Stimulated activated CD4-positive, alpha-beta T cell treated with anti-CD3 and anti-CD28 coated beads, Interleukin-4, amount 100 ng/mL, for 24 hours (primary cell): ENCODE measurements at regions not wholly inside any gene's neighbourhood (a gene's known extent, or its start where the extent isn't known, plus 50 kb on each side); places are given as distances from the start of the nearest gene placed in this dataset.

Source experiments
- DNase-seq: peaks from one replicate; pipeline ENCODE4 v3.0.0-alpha.2; 2020

DNA sequence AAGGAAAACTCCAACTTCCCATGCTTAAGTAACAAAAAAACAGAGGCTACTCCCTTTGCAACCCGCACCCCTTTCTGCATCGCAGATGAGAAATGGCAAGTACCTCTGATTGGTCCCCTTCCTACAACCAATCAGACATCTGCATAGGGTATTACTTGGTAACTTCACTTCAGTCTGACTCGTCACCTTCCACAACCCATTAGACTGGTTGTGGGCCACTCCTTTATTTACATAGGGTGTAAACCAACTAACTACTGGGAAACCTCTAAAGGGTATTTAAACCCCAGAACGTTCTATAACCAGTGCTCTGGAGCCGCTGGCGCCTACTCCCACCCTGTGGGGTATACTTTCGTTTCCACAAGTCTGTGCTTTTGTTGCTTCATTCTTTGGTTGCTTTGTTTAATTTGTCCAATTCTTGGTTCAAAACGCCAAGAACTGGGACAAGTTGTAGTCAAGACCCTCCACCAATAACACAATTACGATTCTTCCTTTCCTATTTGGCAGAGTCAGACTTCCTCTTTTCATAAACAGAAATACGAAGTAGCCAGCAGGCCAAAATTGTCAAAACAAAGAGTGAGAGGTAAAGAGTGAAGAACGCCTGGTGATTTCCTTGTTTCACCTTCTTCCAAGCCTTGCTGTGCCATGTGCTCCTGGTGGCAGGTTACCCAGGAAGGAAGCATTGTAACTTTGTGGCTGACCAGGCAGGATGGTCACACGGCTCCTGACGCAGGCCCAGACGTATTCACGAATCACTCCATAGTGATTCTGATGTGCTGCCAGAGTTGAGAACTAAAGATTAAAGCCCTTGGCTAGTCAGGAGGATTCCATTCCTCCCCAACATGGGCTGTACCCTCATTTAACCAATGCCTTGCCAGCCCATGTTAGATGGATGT, 477.4 kb downstream of the ARHGEF28 start:
- DNase-seq, result no peak

DNA sequence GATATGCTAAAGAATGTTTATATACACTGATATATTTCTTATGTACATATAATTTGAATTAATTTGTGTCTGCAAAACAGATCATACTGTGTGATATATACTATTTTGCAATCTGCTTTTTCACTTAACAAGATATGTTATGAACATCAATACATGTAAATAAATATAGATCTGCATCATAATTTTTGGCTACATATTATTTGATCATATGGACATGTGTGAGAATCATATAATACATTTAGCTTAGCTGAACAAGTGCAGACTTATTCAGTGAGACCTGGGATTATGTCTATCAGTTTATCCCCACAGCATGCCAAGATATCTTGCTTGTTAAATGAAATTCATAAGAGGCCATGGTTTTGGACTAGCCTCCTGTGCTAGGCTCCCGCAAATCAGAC, 474.3 kb downstream of the ARHGEF28 start:
- DNase-seq, result no peak

DNA sequence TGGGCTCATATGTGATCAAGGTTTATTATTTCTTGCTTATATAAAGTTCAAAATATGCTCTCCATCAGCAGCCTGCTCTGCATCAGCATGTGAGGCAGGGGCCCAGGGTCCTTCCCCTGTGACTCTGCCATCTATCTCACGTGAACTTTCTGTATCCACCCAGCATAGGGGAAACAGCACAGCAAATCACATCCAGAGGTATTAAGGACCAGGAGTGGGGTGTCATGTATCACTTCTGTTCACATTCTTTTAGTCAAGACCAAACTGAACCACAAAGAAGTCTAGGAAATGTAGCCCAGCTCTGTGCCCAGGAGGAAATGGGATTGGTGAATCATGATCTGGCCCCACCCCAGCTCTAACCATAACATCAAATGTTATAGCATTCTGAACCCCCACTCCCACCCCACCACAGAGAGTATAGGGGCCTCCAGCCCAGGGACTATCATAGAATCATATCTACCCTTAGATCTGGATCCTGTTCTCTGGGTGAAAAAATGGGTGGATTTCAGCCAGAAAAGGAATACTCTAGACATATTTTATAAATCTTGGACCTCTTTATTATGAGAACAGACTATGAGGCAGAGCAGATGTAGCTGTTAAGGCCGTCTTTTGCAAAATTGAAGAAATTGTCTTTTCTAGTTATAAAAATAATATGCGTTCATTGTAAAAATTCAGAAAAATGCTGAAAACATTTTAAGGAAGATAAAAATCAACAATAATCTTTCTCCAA, 473.7 kb downstream of the ARHGEF28 start:
- no peak for DNase-seq

DNA sequence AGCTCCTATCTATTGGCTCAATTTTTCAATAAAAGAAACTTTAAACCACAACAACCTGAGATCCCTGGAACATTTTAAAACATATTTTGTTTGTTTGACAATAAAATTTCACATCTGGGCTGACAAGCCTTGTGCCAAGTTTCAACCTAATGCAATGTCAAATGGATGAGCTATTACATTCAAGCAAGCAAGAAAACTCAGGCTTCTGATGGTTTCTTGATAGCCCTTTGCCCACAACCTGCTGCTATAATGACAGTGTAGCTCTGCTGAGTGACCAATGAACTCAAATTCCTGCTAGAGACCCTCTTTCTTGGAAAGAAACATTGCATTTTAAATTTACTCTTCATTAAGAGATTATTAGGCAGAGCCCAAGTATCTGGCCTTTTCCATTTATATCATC, 472.9 kb downstream of the ARHGEF28 start:
- no peak for DNase-seq

DNA sequence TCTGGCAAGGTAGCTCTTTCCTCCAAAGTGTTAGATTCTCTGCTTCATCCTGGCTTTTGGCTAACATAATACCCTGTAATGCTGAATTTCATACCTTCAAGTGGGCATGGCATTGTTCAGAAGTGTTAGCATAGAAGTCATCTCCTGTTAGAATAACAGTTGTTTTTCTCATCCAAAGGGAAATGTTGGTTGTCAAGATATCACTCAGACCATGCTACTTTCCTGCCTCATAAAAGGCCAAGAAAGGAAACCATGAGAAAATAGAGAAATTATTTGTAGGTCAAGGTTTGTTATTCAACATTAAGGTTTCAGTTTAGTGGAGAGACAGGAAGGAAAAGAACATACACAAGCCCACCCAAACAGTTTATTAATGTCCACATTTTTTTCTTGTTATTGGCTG, 472.5 kb downstream of the ARHGEF28 start:
- no peak for DNase-seq

DNA sequence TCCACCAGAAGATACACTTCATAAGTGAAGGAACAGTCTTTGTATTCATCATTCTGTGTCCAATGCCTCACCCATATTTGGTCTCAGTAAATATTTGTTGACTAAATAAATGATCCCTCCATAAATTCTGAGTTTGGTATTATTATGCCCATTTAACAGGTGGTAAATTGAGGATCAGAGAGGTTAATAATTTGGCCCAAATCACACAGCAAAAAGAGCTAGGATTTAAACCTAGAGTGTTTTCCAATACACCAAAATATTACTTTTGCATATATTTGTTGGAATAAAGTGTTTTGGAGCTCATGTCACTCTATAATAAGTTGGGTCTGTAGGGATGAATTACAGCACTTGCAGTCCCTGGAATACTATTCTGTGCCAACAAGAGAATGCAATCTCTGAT, 470.3 kb downstream of the ARHGEF28 start:
- no peak for DNase-seq

DNA sequence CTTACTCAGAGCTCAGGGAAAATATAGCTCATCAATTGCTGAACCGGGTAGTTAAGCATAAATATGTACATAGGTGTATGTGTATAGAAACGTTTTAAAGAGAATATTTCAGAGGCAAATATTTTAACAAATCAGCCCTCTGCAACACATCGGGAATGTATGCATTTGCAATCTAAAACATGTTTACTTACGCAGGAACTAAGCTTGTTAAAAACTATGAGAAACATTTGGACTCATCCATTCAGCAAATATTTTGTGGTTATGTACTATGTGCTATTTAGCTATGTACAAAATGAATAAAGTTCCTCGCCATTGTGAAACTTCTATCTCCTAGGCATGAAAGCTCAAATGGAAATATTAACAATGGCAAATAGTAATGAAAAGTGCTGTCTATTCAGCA, 469.9 kb downstream of the ARHGEF28 start:
- DNase-seq, result no peak

DNA sequence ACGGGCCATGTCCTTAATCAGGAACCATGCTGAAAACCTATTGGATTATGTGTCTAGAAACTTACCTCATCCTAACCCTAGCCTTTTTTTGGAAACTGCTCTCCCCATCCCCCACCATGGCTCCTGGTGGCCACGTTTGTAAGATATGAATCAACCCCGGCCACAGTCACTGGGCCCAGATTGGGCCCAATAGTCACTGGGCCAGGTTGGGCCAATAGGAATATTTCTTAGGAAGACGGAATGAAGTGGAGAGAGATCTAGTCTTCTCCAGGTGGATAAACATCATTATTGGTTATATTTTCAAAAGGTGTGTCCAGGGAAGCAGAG, 468.7 kb downstream of the ARHGEF28 start:
- no peak for DNase-seq

DNA sequence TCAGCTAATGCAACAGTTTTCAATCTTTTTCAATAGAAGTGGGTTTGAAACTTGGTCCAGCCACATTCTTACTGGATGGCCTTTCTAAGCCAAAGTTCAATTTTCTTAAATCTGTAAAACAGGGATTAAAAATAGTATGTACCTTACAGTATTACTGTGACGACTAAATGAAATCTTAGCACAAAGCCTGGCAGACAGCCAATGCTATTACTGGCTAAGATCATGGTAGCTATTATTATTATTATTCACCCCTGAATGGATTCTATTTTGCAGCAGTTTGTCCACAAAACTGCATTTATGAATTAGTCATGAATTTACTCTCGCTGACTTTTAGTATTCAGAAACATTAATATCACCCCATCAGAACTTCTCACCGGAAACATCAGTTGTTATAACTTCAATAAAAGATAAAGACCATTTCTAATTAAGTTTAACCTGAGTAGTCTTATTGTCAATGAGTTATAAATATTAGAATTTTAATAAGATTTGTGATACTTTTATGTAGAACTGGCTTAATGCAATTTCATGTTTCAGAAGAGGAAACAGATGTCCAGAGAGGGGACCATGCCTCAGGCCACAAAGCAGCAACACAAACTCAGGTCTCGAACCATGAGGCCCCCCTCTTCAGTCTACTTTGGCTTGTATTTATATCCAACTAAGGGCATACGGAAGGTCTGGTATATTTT, 468.2 kb downstream of the ARHGEF28 start:
- no peak for DNase-seq

DNA sequence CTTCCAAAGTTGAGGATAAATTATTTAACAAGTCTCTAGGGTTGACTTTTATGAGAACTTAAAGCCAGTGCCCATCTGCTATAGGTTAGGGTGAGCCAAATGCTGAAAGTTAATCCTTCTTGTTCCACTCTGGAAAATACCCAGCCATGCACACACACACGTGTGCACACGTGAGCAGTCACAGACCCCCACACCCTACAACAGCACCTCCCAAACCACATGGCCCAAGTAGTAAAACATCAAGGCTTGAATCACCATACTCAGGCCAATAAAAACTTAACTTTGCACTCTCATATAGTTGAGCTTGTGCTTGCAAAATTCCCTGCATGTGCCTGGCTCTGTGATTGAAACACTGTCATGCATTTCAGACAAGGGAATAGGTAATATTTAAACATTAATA, 467.6 kb downstream of the ARHGEF28 start:
- DNase-seq, result no peak

DNA sequence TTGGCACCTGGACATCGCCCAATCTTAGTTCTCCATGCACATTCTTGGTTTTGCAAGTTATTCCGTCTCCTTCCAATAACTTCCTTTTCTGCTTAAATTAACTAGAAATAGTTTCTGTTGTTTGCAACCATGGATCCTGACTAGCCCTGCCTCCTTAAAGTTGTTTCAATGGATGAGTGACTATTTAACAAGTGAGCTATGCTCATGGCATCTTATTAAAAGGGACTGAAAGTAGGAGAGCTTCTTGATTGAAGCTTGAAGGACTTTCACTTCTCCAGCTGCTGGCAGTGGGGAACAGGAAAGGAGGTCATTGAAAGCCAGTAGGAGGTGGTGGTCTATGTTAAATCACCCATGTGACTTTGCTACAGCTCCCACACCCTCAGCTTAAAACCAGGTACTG, 466.8 kb downstream of the ARHGEF28 start:
- no peak for DNase-seq

DNA sequence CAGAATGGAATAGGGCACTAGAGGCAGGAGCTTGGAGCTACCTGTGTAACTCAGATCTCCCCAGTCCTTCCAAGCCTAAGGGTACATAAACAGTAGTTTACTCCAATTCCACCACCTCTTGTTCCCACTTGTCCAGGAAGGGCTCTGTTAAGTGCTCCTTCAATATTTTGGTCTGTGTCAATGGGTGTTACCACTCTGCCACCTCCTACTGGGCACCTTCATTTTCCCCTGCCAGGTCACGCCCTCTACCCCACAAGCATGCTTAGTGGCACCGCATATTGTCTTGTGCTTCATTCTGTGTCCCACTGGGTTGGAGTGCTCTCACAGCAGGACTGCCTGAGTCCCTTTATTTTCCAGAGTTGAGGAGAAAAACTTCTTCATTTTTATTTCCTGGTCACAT, 459.8 kb downstream of the ARHGEF28 start:
- no peak for DNase-seq

DNA sequence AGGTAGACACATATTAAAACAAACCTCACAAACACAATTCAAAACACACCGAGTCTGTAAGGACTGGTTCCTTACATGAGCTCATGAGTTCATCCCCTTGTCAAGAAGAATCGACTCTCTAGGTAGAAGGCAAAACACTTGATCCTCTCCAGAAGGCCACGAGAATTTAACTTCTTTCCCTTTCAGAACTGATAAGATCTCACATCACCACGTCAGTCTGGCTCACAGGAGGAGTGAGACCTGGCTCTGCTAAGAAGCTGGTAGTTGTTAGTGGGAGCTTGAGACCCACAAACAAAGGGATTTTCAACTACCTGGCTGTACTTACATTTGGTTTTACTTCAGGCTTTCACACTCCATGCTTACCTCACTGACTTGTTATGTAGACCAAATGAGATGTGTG, 459.2 kb downstream of the ARHGEF28 start:
- DNase-seq, result no peak

DNA sequence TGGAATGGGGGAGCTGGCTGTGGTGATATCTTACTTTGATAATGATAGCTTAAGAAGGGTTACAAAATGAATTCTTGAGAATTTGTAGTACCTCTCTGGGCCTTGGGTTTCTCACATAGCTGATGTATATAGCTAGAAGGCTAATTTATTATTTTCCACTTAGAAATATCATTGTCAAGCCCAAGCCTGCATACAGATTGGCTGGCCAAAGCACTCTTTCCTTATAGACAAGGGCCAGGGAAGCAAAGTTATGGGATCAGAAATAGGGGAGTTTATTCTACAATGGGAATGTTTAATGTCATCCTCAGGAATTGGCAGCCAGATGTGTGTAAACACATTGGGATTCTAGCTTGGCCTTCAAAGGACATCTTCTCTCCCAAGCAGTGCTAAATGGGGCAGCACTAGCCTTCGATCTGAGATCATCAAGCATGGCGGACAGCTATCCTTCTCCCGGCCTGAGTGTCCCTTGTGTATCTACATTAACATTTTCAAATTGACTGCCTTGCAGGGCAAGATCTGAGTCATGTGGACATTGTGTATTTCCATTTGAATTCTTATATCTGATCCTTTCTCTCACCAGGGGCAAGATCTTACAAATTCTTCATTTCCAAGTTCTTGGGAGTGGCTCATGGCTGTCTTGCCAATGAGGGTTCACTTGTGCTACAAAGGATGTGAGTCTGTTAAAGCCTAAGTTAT, 457.2 kb downstream of the ARHGEF28 start:
- no peak for DNase-seq

DNA sequence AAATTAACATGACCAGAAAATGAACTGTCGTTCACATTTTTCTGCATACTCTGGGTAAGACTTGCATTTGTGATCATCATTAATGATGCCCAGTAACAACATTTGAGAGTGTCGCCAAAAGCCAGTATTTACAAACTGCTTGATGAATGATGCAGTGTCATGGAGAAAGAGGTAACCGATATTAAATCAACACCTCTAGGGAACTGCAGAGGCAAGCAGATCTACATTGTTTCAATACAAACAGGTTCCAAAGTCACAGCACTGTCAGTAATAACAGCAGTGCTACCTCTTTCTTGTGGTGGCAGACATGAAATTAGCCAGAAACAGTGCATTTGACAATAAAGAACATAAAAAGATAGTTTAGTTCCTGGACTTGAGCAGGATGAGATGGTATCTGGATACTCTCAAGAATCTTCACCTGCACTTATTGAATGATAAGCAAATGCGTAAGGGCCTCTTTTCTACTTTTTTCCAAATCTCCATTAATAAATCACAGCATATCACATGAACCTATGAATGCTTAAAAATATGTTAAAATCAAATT, 456.6 kb downstream of the ARHGEF28 start:
- DNase-seq, result no peak

DNA sequence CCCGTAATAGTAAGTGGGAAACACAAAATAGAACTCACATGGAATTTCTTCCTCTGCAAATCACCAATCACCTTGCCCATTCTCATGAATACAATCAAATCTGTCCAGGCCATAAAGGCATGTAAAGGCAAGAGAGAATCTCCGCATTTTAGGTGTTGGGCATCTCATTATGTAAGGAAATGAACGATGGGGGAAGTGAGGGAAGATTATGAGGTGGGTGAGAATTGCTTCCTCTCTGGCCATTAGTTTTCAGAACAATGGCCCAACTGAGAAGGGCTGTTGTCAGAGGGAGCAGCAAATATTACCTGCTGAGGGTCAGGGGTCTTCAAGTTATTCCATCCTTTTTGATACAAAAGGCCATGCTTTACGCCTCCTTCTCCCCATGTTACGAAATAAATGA, 455.1 kb downstream of the ARHGEF28 start:
- no peak for DNase-seq

DNA sequence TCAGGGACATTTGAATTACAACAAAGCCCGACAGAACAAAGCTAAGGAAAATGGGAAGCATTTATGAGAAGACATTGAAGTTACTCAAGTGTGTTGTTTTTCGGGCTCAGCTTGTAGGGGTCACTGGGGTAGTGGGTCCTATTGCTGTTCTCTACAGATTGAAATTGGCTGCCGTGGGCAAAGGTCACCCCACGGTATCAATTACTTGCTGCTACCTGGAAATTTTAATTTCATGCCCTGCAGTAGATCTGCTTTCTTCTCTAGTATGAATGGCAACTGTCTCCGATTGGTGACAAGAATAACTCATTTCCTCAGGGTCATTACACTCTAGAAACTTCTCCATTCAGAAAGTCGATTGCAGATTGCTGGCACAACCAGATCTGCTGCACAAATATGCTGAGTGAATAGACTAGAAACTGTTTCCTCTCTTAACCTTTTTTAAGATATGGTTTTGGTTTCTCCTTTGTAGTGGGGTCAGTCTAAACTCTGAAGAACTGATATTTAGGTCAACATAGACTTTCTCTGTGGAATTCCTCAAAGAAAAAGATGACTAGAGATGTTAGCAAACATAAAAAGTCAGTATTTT, 454.1 kb downstream of the ARHGEF28 start:
- DNase-seq, result no peak

DNA sequence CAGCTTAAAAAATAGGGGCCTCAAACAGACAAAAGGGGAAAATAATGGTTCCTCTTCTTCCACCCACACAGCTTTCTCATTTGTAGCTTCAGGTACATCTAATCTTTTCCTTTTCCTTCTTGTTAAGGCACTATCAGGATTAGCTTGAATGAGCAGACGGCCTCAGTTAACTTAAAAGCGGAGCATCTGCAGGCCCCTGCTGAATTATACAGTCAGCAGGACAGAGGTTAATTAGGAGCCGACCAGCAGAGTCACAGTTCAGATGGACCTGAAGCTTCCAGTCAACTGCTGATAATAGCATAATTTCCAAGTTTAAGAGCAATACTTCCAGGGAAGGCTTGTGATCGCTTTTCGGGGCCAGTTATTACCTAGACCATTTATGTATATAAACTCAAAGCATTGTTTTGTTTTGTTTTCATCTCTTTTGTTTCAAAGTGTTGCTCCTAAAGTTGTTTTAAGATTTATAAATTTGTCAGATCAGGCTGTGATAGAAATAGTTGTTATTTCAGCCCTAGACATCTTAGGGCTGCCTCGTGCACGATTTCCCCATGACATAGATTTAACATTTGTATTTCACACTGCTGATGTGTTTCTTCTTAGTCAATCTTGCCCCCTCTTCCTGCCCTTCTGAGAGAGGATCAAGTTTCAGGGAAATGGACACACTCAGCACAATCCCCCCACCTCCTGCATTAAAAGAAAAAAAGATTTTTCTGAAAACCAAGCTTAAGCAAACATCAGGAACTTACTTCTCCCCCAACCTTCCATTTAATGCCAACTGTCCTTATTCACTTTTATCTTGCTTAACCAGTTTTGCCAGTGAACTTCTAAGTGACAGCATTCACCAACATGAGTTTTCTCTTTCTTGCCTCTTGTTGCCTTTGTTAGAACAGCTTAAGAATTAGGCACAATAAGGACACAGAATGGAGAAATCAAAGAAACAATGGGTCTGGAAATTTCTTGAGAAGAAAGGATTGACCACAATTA, 449.8 kb downstream of the ARHGEF28 start:
- no peak for DNase-seq

DNA sequence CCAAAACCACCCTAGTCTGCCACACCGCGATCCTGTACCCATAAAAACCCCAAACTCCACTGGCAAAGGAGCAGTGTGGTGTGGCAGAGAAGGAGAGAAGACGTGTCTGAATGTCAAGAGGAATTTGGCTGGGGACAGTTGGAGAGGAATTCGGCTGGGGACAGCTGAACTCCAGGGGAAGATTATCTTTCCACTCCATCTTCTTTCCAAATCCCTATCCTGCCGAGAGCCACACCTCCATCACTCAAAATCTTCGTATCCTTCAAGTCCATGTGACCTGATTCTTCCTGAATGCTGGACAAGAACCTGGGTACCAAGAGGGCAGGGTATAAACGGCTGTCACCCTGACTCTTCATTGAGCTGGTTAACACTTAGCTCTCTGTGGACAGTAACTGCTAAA, 448.1 kb downstream of the ARHGEF28 start:
- no peak for DNase-seq

DNA sequence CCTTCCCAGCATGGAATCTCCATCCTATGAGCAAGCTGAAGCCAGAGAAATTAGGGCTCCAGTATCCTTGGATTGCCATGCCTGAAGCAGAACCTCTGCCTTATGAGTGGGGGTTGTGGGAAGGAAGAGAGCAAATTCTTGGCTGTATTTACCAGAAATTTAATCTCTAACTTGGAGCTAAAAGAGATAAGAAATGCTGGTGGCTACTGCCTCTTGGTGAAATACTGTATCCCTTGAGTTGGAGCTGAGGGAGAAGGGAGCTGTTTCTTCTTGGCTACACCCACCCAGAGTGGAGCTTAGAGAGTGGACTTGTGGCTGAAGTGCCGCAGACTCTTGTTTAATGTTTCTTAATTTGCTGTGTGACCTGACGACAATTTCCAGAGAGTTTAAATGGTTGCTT, 447.3 kb downstream of the ARHGEF28 start:
- DNase-seq, result no peak

DNA sequence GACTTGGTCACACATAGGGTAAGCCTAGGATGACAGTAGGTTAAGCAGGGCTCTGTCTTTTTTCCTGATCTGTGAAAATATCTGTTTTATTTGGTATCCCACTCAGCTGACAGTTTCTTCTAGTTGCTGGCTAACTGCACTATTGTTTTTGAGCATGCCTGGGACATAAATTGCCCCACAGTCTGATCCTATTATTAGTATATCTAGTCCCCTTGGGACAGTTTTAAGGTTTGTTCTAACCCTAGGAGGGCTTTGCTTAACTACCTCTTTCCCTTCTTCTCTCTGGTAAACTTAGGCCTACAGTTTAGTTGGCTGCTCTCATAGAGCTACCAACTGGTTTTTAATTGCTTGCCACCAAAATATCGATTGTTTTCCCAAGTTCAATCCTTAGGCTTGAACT, 446.6 kb downstream of the ARHGEF28 start:
- DNase-seq, result no peak
